DND-41 (cell line): ENCODE measurements at regions not wholly inside any gene's neighbourhood (a gene's known extent, or its start where the extent isn't known, plus 50 kb on each side); places are given as distances from the start of the nearest gene placed in this dataset.

Experiments used
- CTCF ChIP-seq: IDR thresholded peaks from 2 replicates; pipeline ENCODE4 v1.5.1; 2012; ENCODE audit warnings: borderline replicate concordance, low read length, moderate library complexity, mild to moderate bottlenecking; ENCODE audit not compliant: poor library complexity, severe bottlenecking; ENCODE audit errors: extremely low read depth
- EZH2 ChIP-seq: IDR thresholded peaks from 3 replicates; pipeline ENCODE4 v1.6.1; 2012; ENCODE audit warnings: borderline replicate concordance, low read depth, mild to moderate bottlenecking, moderate library complexity, low read length, inconsistent platforms; ENCODE audit not compliant: severe bottlenecking

- TF ChIP-seq CTCF (no peak), EZH2 (no peak)
Observed at GRCh38 chr2:41697389-41697788, 350.4 kb upstream of the PKDCC start.
